SK-N-SH (cell line): ENCODE measurements at regions not wholly inside any gene's neighbourhood (a gene's known extent, or its start where the extent isn't known, plus 50 kb on each side); places are given as distances from the start of the nearest gene placed in this dataset.

Experiments
- CTCF ChIA-PET: fragments of 300-600, 350-600 bp; formaldehyde crosslinking; extraction: SDS; loops from one replicate; lab custom pipeline; 2021; lab: Yijun Ruan, JAX
- POLR2A ChIA-PET: fragments of 350-600 bp; sonication (Branson Sonifier 250); formaldehyde crosslinking; extraction: SDS; loops from one replicate; lab custom pipeline; 2020; ENCODE audit warnings: antibody characterized with exemption, inconsistent platforms; lab: Yijun Ruan, JAX
- DNase-seq: peaks from one replicate; pipeline ENCODE4 v3.0.0; 2012
- H2AFZ ChIP-seq: fragments of 200-600 bp; sonication (generic); 2 replicates; pipeline ENCODE4 v1.8.1; 2016; ENCODE audit warnings: antibody characterized with exemption, mild to moderate bottlenecking, low read depth
- H3F3A ChIP-seq: fragments of 200-600 bp; sonication (generic); replicated peaks from 2 replicates; pipeline ENCODE3; 2016; ENCODE audit warnings: antibody characterized with exemption, mild to moderate bottlenecking; ENCODE audit not compliant: insufficient read depth
- H3K27ac ChIP-seq, 2 experiments: fragments of 200-500 bp in 1 of 2; fragments of 200-600 bp in 1 of 2; sonication (Bioruptor generic) in 1 of 2; sonication (generic), shearing (Covaris generic) in 1 of 2; 2 replicates each; pipeline versions ENCODE4 v1.5.1 to v1.6.1; 2014 to 2016; ENCODE audit warnings: low read depth in 2 of 2, inconsistent platforms in 1 of 2, low read length in 1 of 2, mild to moderate bottlenecking in 1 of 2, mixed read lengths in 1 of 2
- H3K27me3 ChIP-seq: fragments of 200-600 bp; sonication (generic), shearing (Covaris generic); 2 replicates; pipeline ENCODE4 v1.6.1; 2016; ENCODE audit warnings: mixed run types; ENCODE audit not compliant: insufficient read depth
- H3K36me3 ChIP-seq, 2 experiments: fragments of 200-500 bp in 1 of 2; fragments of 200-600 bp in 1 of 2; sonication (Bioruptor generic) in 1 of 2; sonication (generic) in 1 of 2; replicated peaks in 1 of 2; 2 replicates each; pipeline versions ENCODE3 to v1.5.1; 2014 to 2016; ENCODE audit warnings: low read length in 1 of 2, mild to moderate bottlenecking in 1 of 2; ENCODE audit not compliant: insufficient read depth in 2 of 2, control insufficient read depth in 1 of 2
- H3K4me1 ChIP-seq, 2 experiments: fragments of 200-500 bp in 1 of 2; fragments of 200-600 bp in 1 of 2; sonication (Bioruptor generic) in 1 of 2; sonication (generic), shearing (Covaris generic) in 1 of 2; 2 replicates each; pipeline versions ENCODE4 v1.5.1 to v1.6.1; 2014 to 2016; ENCODE audit warnings: low read depth in 1 of 2, low read length in 1 of 2, mixed run types in 1 of 2; ENCODE audit not compliant: insufficient read depth in 2 of 2, control insufficient read depth in 1 of 2
- H3K4me2 ChIP-seq: fragments of 200-600 bp; sonication (generic), shearing (Covaris generic); 2 replicates; pipeline ENCODE4 v1.6.1; 2017; ENCODE audit warnings: mixed run types
- H3K4me3 ChIP-seq, 2 experiments: fragments of 200-500 bp in 1 of 2; fragments of 200-600 bp in 1 of 2; sonication (Bioruptor generic) in 1 of 2; sonication (generic), shearing (Covaris generic) in 1 of 2; 2 replicates each; pipeline versions ENCODE4 v1.5.1 to v1.8.1; 2014 to 2016; ENCODE audit warnings: low read depth in 2 of 2, inconsistent platforms in 1 of 2, low read length in 1 of 2, mild to moderate bottlenecking in 1 of 2, mixed read lengths in 1 of 2, moderate library complexity in 1 of 2
- H3K79me2 ChIP-seq: fragments of 200-600 bp; sonication (generic); 2 replicates; pipeline ENCODE4 v1.8.1; 2017; ENCODE audit warnings: mild to moderate bottlenecking; ENCODE audit not compliant: insufficient read depth
- H3K9ac ChIP-seq: fragments of 200-600 bp; sonication (generic); 2 replicates; pipeline ENCODE4 v1.6.1; 2017; ENCODE audit warnings: mixed run types
- H3K9me2 ChIP-seq: fragments of 200-600 bp; sonication (generic); 2 replicates; pipeline ENCODE4 v1.6.1; 2017; ENCODE audit warnings: mixed run types
- H3K9me3 ChIP-seq: fragments of 200-600 bp; sonication (generic); 2 replicates; pipeline ENCODE4 v1.6.1; 2017; ENCODE audit warnings: mixed run types, mild to moderate bottlenecking, moderate library complexity
- H4K20me1 ChIP-seq: fragments of 200-600 bp; sonication (generic); 2 replicates; pipeline ENCODE4 v1.6.1; 2017; ENCODE audit warnings: mild to moderate bottlenecking, mixed run types; ENCODE audit not compliant: insufficient read depth
- CHD2 ChIP-seq: fragments of 150-350 bp; IDR thresholded peaks from 2 replicates; pipeline ENCODE4 v1.6.1; 2018; ENCODE audit warnings: low read length; ENCODE audit not compliant: partially characterized antibody
- ELF1 ChIP-seq: IDR thresholded peaks from 2 replicates; pipeline ENCODE4 v1.4.0; 2012
- EP300 ChIP-seq, 2 experiments: IDR thresholded peaks; 2 replicates each; pipeline versions ENCODE4 v1.4.0 to v1.6.1; 2012; ENCODE audit warnings: borderline replicate concordance in 1 of 2, low read depth in 1 of 2, low read length in 1 of 2
- FOXJ3 ChIP-seq: sonication (generic); formaldehyde crosslinking; IDR thresholded peaks from 2 replicates; pipeline ENCODE4 v1.5.1; 2020; ENCODE audit warnings: mild to moderate bottlenecking, missing genetic modification reagents
- FOXM1 ChIP-seq: IDR thresholded peaks from 2 replicates; pipeline ENCODE4 v1.4.0; 2012; ENCODE audit warnings: low read depth, mild to moderate bottlenecking
- GABPA ChIP-seq: IDR thresholded peaks from 2 replicates; pipeline ENCODE4 v1.4.0; 2012; ENCODE audit warnings: low read depth, mild to moderate bottlenecking
- GATA2 ChIP-seq: sonication (generic); formaldehyde crosslinking; IDR thresholded peaks from 2 replicates; pipeline ENCODE4 v1.5.0; 2020; ENCODE audit warnings: mild to moderate bottlenecking, missing genetic modification reagents
- MEF2A ChIP-seq: IDR thresholded peaks from 2 replicates; pipeline ENCODE4 v1.4.0; 2012; ENCODE audit warnings: low read depth, borderline replicate concordance
- MXI1 ChIP-seq: IDR thresholded peaks from 2 replicates; pipeline ENCODE4 v1.6.1; 2012; ENCODE audit warnings: mild to moderate bottlenecking, low read depth, low read length, improper control_type of control experiment
- PBX3 ChIP-seq: IDR thresholded peaks from 2 replicates; pipeline ENCODE4; 2012
- RFX5 ChIP-seq: IDR thresholded peaks from 2 replicates; pipeline ENCODE4 v1.6.1; 2012; ENCODE audit warnings: mild to moderate bottlenecking, improper control_type of control experiment, low read length
- RXRA ChIP-seq: IDR thresholded peaks from 2 replicates; pipeline ENCODE4 v1.4.0; 2012; ENCODE audit warnings: low read depth, mild to moderate bottlenecking, borderline replicate concordance
- SMC3 ChIP-seq: IDR thresholded peaks from 2 replicates; pipeline ENCODE4 v1.6.1; 2012; ENCODE audit warnings: low read depth, low read length, improper control_type of control experiment
- TEAD4 ChIP-seq: IDR thresholded peaks from 2 replicates; pipeline ENCODE4 v1.4.0; 2012; ENCODE audit warnings: mild to moderate bottlenecking, borderline replicate concordance; ENCODE audit not compliant: insufficient read depth
- YY1 ChIP-seq: IDR thresholded peaks from 2 replicates; pipeline ENCODE4 v1.4.0; 2012; ENCODE audit warnings: low read depth, mild to moderate bottlenecking
- ZBTB33 ChIP-seq: IDR thresholded peaks from 2 replicates; pipeline ENCODE4 v1.4.0; 2012; ENCODE audit warnings: low read depth, borderline replicate concordance
- WGBS: methylation state at CpG from one replicate; pipeline ENCODE4 v1.1.6; 2017; ENCODE audit warnings: low lambda C conversion rate; 5-methylcytosine and 5-hydroxymethylcytosine counted together
- TF ChIP-seq, protein P1 (sequence below): IDR thresholded peaks from 2 replicates; pipeline ENCODE4 v1.6.1; 2012; ENCODE audit warnings: mild to moderate bottlenecking, low read depth, low read length, moderate library complexity
- TF ChIP-seq, protein P2 (sequence below): fragments of 150-350 bp; IDR thresholded peaks from 2 replicates; pipeline ENCODE4 v1.6.1; 2016; ENCODE audit warnings: mild to moderate bottlenecking, low read depth, low read length
- TF ChIP-seq, protein P3 (sequence below): IDR thresholded peaks from 2 replicates; pipeline ENCODE4 v1.4.0; 2012; ENCODE audit warnings: low read depth

GRCh38 chr2:39838589-39838988 is 59.5 kb upstream of the THUMPD2 start:
- TF ChIP-seq GATA2 (CRISPR knock-in tag) (no peak), YY1 (no peak), ZBTB33 (no peak), FOXJ3 (CRISPR knock-in tag) (no peak), CHD2 (no peak), RXRA (no peak), RFX5 (no peak), ELF1 (no peak), EP300 (IDR thresholded peaks at IDR 0.05; ENCODE audit: borderline replicate concordance in 1 of 2, low read depth in 1 of 2, low read length in 1 of 2) (no peak), TEAD4 (no peak), PBX3 (no peak), MEF2A (no peak), SMC3 (no peak), GABPA (no peak), FOXM1 (no peak), MXI1 (no peak)
- TF ChIP-seq, protein P1, sequence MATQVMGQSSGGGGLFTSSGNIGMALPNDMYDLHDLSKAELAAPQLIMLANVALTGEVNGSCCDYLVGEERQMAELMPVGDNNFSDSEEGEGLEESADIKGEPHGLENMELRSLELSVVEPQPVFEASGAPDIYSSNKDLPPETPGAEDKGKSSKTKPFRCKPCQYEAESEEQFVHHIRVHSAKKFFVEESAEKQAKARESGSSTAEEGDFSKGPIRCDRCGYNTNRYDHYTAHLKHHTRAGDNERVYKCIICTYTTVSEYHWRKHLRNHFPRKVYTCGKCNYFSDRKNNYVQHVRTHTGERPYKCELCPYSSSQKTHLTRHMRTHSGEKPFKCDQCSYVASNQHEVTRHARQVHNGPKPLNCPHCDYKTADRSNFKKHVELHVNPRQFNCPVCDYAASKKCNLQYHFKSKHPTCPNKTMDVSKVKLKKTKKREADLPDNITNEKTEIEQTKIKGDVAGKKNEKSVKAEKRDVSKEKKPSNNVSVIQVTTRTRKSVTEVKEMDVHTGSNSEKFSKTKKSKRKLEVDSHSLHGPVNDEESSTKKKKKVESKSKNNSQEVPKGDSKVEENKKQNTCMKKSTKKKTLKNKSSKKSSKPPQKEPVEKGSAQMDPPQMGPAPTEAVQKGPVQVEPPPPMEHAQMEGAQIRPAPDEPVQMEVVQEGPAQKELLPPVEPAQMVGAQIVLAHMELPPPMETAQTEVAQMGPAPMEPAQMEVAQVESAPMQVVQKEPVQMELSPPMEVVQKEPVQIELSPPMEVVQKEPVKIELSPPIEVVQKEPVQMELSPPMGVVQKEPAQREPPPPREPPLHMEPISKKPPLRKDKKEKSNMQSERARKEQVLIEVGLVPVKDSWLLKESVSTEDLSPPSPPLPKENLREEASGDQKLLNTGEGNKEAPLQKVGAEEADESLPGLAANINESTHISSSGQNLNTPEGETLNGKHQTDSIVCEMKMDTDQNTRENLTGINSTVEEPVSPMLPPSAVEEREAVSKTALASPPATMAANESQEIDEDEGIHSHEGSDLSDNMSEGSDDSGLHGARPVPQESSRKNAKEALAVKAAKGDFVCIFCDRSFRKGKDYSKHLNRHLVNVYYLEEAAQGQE: no peak
- TF ChIP-seq, protein P2, sequence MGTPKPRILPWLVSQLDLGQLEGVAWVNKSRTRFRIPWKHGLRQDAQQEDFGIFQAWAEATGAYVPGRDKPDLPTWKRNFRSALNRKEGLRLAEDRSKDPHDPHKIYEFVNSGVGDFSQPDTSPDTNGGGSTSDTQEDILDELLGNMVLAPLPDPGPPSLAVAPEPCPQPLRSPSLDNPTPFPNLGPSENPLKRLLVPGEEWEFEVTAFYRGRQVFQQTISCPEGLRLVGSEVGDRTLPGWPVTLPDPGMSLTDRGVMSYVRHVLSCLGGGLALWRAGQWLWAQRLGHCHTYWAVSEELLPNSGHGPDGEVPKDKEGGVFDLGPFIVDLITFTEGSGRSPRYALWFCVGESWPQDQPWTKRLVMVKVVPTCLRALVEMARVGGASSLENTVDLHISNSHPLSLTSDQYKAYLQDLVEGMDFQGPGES: no peak
- TF ChIP-seq, protein P3, sequence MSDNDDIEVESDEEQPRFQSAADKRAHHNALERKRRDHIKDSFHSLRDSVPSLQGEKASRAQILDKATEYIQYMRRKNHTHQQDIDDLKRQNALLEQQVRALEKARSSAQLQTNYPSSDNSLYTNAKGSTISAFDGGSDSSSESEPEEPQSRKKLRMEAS: no peak
- TF ChIP-seq, all 33 proteins: peak for 0
- CTCF ChIA-PET: interaction anchor here (1.0 to 1.8 kb wide), 5 partner anchors 13 to 27 kb away, joined by 3 to 6 read pairs (median 4); no protein-coding TSS in a partner anchor
- Histone ChIP-seq H3K9ac (no peak overlapping the region), H3K4me2 (no peak overlapping the region), H3K4me3 (no peak overlapping the region), H2AFZ (no peak overlapping the region), H4K20me1 (no peaks in the 10 kb centered on the region), H3K9me3 (0 out of 2 replicates have a peak, but pooled peaks cover 14% of the 10 kb centered on the region), H3K79me2 (no peaks in the 10 kb centered on the region), H3F3A (no peaks in the 10 kb centered on the region), H3K36me3 (no peaks in the 10 kb centered on the region), H3K9me2 (no peaks in the 10 kb centered on the region), H3K4me1 (no peaks in the 10 kb centered on the region), H3K27me3 (no peaks in the 10 kb centered on the region), H3K27ac (no peak overlapping the region)
- no peak for DNase-seq
- POLR2A ChIA-PET: no interaction called here
- WGBS: 68% methylated on average over 3 of the region's 3 CpGs
